GM12878 (cell line): ENCODE measurements at regions not wholly inside any gene's neighbourhood (a gene's known extent, or its start where the extent isn't known, plus 50 kb on each side); places are given as distances from the start of the nearest gene placed in this dataset.

Experiments used
- ATAC-seq: fragments of 200-7000 bp; cut with Tn5 transposase; 3 replicates; pipeline ENCODE4 v1.9.1; 2020; ENCODE audit warnings: mild to moderate bottlenecking, moderate library complexity
- BruUV-seq: library from RNA; stranded (reverse); fragments of 400-500 nt; replicated peaks from 2 replicates; lab custom pipeline; 2021; lab: Mats Ljungman, UMichigan
- CTCF ChIA-PET: fragments of 300-600 bp; sonication (Branson Sonifier 250); formaldehyde crosslinking; extraction: SDS; loops from one replicate; lab custom pipeline; 2021; ENCODE audit warnings: inconsistent platforms; lab: Yijun Ruan, JAX
- POLR2A ChIA-PET: fragments of 350-600 bp; formaldehyde crosslinking; extraction: SDS; loops from one replicate; lab custom pipeline; 2021; ENCODE audit warnings: inconsistent platforms; lab: Charles Lee
- RAD21 ChIA-PET: fragments of 300-600 bp; sonication (Branson Sonifier 250); formaldehyde crosslinking; loops from one replicate; lab custom pipeline; 2023; ENCODE audit warnings: antibody characterized with exemption; ENCODE audit not compliant: unreplicated experiment; lab: Charles Lee
- SMC1A ChIA-PET: fragments of 300-600 bp; sonication (Branson Sonifier 250); formaldehyde crosslinking; loops from one replicate; lab custom pipeline; 2023; ENCODE audit not compliant: unreplicated experiment, uncharacterized antibody; lab: Charles Lee
- DNase-seq: peaks from one replicate; pipeline ENCODE4 v3.0.0-alpha.2; 2011; ENCODE audit warnings: low read depth, low spot score
- FAIRE-seq: peaks from 3 replicates; lab custom pipeline; 2011; peaks lifted over from hg19 to GRCh38; lab: Jason Lieb, UNC
- H2AFZ ChIP-seq: 2 replicates; pipeline ENCODE4 v1.6.0; 2011; ENCODE audit warnings: low read depth, low read length, control low read depth; ENCODE audit not compliant: control insufficient read depth
- H3K27ac ChIP-seq: 2 replicates; pipeline ENCODE4 v1.5.1; 2011; ENCODE audit warnings: control low read depth; ENCODE audit not compliant: control insufficient read depth, insufficient read depth
- H3K27me3 ChIP-seq, 2 experiments: replicated peaks in 1 of 2; 2 replicates each; pipeline versions ENCODE4 v1.6.0 to v1.6.1; 2011; ENCODE audit warnings: low read length in 1 of 2; ENCODE audit not compliant: control insufficient read depth in 2 of 2, insufficient read depth in 2 of 2
- H3K36me3 ChIP-seq, 2 experiments: 2 replicates each; pipeline ENCODE4 v1.5.1; 2011; ENCODE audit warnings: low read length in 1 of 2; ENCODE audit not compliant: control insufficient read depth in 2 of 2, insufficient read depth in 2 of 2
- H3K4me1 ChIP-seq: 2 replicates; pipeline ENCODE4 v1.6.1; 2011; ENCODE audit warnings: mild to moderate bottlenecking, low read length, moderate library complexity, mixed read lengths; ENCODE audit not compliant: control insufficient read depth, insufficient read depth
- H3K4me2 ChIP-seq: 2 replicates; pipeline ENCODE4 v1.6.0; 2011; ENCODE audit warnings: control low read depth; ENCODE audit not compliant: control insufficient read depth, insufficient read depth
- H3K4me3 ChIP-seq: fragments of 200-600 bp; sonication (generic); 2 replicates; pipeline ENCODE4 v1.5.1; 2016
- H3K79me2 ChIP-seq: 2 replicates; pipeline ENCODE4 v1.6.0; 2011; ENCODE audit warnings: low read length; ENCODE audit not compliant: control insufficient read depth, insufficient read depth
- H3K9ac ChIP-seq: 2 replicates; pipeline ENCODE4 v1.8.0; 2011; ENCODE audit warnings: low read length, control low read depth, mixed read lengths; ENCODE audit not compliant: control insufficient read depth, insufficient read depth
- H3K9me3 ChIP-seq: replicated peaks from 3 replicates; pipeline ENCODE4 v1.5.1; 2011; ENCODE audit warnings: mild to moderate bottlenecking, low read length; ENCODE audit not compliant: control insufficient read depth, insufficient read depth
- H4K20me1 ChIP-seq: 2 replicates; pipeline ENCODE4 v1.6.0; 2011; ENCODE audit not compliant: control insufficient read depth, insufficient read depth
- BHLHE40 ChIP-seq, 2 experiments: fragments of 450-650 bp in 1 of 2; IDR thresholded peaks; 2 replicates each; pipeline ENCODE4 v1.6.1; 2011 to 2017; ENCODE audit warnings: low read depth in 2 of 2, borderline replicate concordance in 1 of 2, improper control_type of control experiment in 1 of 2, low read length in 1 of 2, mild to moderate bottlenecking in 1 of 2
- CHD1 ChIP-seq: IDR thresholded peaks from 2 replicates; pipeline ENCODE4 v1.6.1; 2012; ENCODE audit warnings: low read depth, low read length, improper control_type of control experiment
- KAT2A ChIP-seq: conservative IDR thresholded peaks from 2 replicates; pipeline ENCODE4 v1.6.1; 2011; ENCODE audit warnings: low read depth, low read length; ENCODE audit not compliant: control insufficient read depth
- MYC ChIP-seq: IDR thresholded peaks from 2 replicates; pipeline ENCODE4 v1.6.1; 2011; ENCODE audit warnings: mild to moderate bottlenecking, low read length, moderate library complexity, inconsistent platforms; ENCODE audit not compliant: insufficient read depth, insufficient replicate concordance, insufficient read length, severe bottlenecking
- NFYA ChIP-seq: IDR thresholded peaks from 2 replicates; pipeline ENCODE4 v1.6.1; 2011; ENCODE audit warnings: low read depth, mild to moderate bottlenecking, low read length, improper control_type of control experiment, borderline replicate concordance
- SMARCA5 ChIP-seq: fragments of 450-650 bp; IDR thresholded peaks from 2 replicates; pipeline ENCODE4 v1.6.1; 2017; ENCODE audit warnings: mild to moderate bottlenecking
- SREBF1 ChIP-seq: IDR thresholded peaks from 2 replicates; pipeline ENCODE4 v1.6.1; 2012; ENCODE audit warnings: mild to moderate bottlenecking, low read length
- SUPT20H ChIP-seq: IDR thresholded peaks from 2 replicates; pipeline ENCODE4 v1.6.1; 2011; ENCODE audit warnings: low read depth, mild to moderate bottlenecking, low read length, moderate library complexity, borderline replicate concordance; ENCODE audit not compliant: control insufficient read depth
- ZBED1 ChIP-seq: IDR thresholded peaks from 2 replicates; pipeline ENCODE4 v1.6.1; 2016; ENCODE audit warnings: borderline replicate concordance
- in situ Hi-C: fragments of 300-500 bp; cut with MboI; formaldehyde crosslinking; loops from 9 replicates; pipeline ENCODE4 v1.14.3; 2018; ENCODE audit warnings: mixed read lengths
- intact Hi-C: fragments of 100-400 bp; cut with micrococcal nuclease; formaldehyde crosslinking; loops from one replicate; pipeline ENCODE4 v1.14.2; 2022; ENCODE audit not compliant: unreplicated experiment
- TF ChIP-seq, protein P1 (sequence below): IDR thresholded peaks from 2 replicates; pipeline ENCODE4 v1.6.1; 2011; ENCODE audit warnings: low read depth, mild to moderate bottlenecking, low read length, moderate library complexity, borderline replicate concordance; ENCODE audit errors: extremely low read depth
- TF ChIP-seq, protein P2 (sequence below): fragments of 450-650 bp; IDR thresholded peaks from 2 replicates; pipeline ENCODE4 v1.6.1; 2016; ENCODE audit warnings: mild to moderate bottlenecking
- TF ChIP-seq, protein P3 (sequence below): fragments of 450-650 bp; IDR thresholded peaks from 2 replicates; pipeline ENCODE4 v1.6.1; 2017; ENCODE audit warnings: mild to moderate bottlenecking, low read depth, inconsistent platforms; ENCODE audit not compliant: poor library complexity, severe bottlenecking
- TF ChIP-seq, protein P4 (sequence below): fragments of 450-650 bp; IDR thresholded peaks from 2 replicates; pipeline ENCODE4 v1.6.1; 2016; ENCODE audit warnings: mild to moderate bottlenecking

DNA sequence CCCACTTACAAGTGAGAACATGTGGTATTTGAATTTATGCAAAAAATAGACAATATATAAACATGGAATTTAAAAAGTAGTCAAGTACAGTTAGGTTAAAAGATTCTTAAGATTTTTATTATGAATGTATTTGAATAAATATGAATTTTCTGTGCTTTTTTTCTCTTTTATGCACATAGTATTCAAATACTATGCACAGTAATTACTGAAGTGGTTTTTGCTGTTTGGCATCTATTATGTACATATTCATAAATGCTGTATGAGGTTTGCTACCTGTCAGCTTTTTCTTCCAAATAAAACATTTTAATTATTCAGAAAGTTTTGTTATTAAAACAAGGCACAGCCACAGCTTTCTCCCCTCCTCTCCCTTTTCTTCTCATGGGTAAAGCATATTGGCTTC lies 1272.7 kb downstream of the NSUN3 start:
- SMC1A ChIA-PET = no interaction called here
- ATAC-seq = no peak
- Histone ChIP-seq H2AFZ (no peak overlapping the region), H4K20me1 (no peaks in the 10 kb centered on the region), H3K4me3 (no peak overlapping the region), H3K36me3 (no peaks in the 10 kb centered on the region), H3K9ac (no peak overlapping the region), H3K4me2 (no peak overlapping the region), H3K4me1 (no peaks in the 10 kb centered on the region), H3K9me3 (no peaks in the 10 kb centered on the region; the same call in 2 of the 3 replicates), H3K27me3 (no peaks in the 10 kb centered on the region), H3K27ac (no peak overlapping the region), H3K79me2 (no peaks in the 10 kb centered on the region)
- in situ Hi-C loops (no loop called here), intact Hi-C loops (no loop called here)
- POLR2A ChIA-PET = no interaction called here
- TF ChIP-seq, protein P1, sequence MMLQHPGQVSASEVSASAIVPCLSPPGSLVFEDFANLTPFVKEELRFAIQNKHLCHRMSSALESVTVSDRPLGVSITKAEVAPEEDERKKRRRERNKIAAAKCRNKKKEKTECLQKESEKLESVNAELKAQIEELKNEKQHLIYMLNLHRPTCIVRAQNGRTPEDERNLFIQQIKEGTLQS = no peak
- no peak for TF ChIP-seq MYC
- no peak for TF ChIP-seq SUPT20H
- TF ChIP-seq NFYA = no peak
- TF ChIP-seq SMARCA5 = no peak
- no peak for TF ChIP-seq CHD1
- TF ChIP-seq, protein P2, sequence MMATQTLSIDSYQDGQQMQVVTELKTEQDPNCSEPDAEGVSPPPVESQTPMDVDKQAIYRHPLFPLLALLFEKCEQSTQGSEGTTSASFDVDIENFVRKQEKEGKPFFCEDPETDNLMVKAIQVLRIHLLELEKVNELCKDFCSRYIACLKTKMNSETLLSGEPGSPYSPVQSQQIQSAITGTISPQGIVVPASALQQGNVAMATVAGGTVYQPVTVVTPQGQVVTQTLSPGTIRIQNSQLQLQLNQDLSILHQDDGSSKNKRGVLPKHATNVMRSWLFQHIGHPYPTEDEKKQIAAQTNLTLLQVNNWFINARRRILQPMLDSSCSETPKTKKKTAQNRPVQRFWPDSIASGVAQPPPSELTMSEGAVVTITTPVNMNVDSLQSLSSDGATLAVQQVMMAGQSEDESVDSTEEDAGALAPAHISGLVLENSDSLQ = no peak
- no peak for TF ChIP-seq ZBED1
- TF ChIP-seq, protein P3, sequence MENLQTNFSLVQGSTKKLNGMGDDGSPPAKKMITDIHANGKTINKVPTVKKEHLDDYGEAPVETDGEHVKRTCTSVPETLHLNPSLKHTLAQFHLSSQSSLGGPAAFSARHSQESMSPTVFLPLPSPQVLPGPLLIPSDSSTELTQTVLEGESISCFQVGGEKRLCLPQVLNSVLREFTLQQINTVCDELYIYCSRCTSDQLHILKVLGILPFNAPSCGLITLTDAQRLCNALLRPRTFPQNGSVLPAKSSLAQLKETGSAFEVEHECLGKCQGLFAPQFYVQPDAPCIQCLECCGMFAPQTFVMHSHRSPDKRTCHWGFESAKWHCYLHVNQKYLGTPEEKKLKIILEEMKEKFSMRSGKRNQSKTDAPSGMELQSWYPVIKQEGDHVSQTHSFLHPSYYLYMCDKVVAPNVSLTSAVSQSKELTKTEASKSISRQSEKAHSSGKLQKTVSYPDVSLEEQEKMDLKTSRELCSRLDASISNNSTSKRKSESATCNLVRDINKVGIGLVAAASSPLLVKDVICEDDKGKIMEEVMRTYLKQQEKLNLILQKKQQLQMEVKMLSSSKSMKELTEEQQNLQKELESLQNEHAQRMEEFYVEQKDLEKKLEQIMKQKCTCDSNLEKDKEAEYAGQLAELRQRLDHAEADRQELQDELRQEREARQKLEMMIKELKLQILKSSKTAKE = no peak
- TF ChIP-seq BHLHE40 (IDR thresholded peaks at IDR 0.05; ENCODE audit: borderline replicate concordance in 1 of 2, low read depth in 2 of 2, low read length in 1 of 2) = no peak
- TF ChIP-seq, protein P4, sequence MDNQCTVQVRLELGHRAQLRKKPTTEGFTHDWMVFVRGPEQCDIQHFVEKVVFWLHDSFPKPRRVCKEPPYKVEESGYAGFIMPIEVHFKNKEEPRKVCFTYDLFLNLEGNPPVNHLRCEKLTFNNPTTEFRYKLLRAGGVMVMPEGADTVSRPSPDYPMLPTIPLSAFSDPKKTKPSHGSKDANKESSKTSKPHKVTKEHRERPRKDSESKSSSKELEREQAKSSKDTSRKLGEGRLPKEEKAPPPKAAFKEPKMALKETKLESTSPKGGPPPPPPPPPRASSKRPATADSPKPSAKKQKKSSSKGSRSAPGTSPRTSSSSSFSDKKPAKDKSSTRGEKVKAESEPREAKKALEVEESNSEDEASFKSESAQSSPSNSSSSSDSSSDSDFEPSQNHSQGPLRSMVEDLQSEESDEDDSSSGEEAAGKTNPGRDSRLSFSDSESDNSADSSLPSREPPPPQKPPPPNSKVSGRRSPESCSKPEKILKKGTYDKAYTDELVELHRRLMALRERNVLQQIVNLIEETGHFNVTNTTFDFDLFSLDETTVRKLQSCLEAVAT = no peak
- TF ChIP-seq SREBF1 = no peak
- TF ChIP-seq KAT2A = no peak
- CTCF ChIA-PET = no interaction called here
- DNase-seq = no peak
- no TSS peak for BruUV-seq
- RAD21 ChIA-PET = no interaction called here
- FAIRE-seq = no peak
